HL-60 (cell line): ENCODE measurements at regions not wholly inside any gene's neighbourhood (a gene's known extent, or its start where the extent isn't known, plus 50 kb on each side); places are given as distances from the start of the nearest gene placed in this dataset.

Experiments used
- CTCF ChIP-seq: IDR thresholded peaks from one replicate; pipeline ENCODE4 v1.5.1; 2011; ENCODE audit warnings: low read length, control low read depth, inconsistent platforms; ENCODE audit not compliant: insufficient read depth
- POLR2AphosphoS5 ChIP-seq: IDR thresholded peaks from 2 replicates; pipeline ENCODE4 v1.6.1; 2012; ENCODE audit warnings: low read depth
- REST ChIP-seq: IDR thresholded peaks from 2 replicates; pipeline ENCODE4 v1.6.1; 2012; ENCODE audit warnings: low read depth; ENCODE audit not compliant: insufficient replicate concordance
- SPI1 ChIP-seq: IDR thresholded peaks from 2 replicates; pipeline ENCODE4 v1.6.1; 2012; ENCODE audit warnings: low read depth, mild to moderate bottlenecking, borderline replicate concordance

GRCh38 chr13:105406551-105406950 lies 1128.9 kb downstream of the EFNB2 start:
- TF ChIP-seq CTCF: no peak
- no peak for TF ChIP-seq SPI1
- TF ChIP-seq POLR2AphosphoS5: no peak
- TF ChIP-seq REST: no peak
